ENCODE measurements at regions not wholly inside any gene's neighbourhood (a gene's known extent, or its start where the extent isn't known, plus 50 kb on each side); places are given as distances from the start of the nearest gene placed in this dataset.

GRCh38 chr5:152337484-152337883, 67.6 kb downstream of the NMUR2 start:
- no peak overlapping the region for H3K4me3 ChIP-seq (ENCODE audit: low read depth, low read length)
- no peak overlapping the region for H3K4me3 Mint-ChIP-seq
- no peaks in the 10 kb centered on the region for H3K4me1 ChIP-seq (ENCODE audit: control insufficient read depth, insufficient read depth, low read length, poor library complexity, severe bottlenecking)
- ATAC-seq (ENCODE audit: low read depth in 2 of 2) (no peak), DNase-seq (no peak)
- H3K36me3 Mint-ChIP-seq: no peaks in the 10 kb centered on the region
- peaks cover 0 to 5% (median 0%) of the 10 kb centered on the region in 7 donors for H3K9me3 Mint-ChIP-seq
- H3K27me3 ChIP-seq (ENCODE audit: control insufficient read depth, insufficient read depth, low read length): no peaks in the 10 kb centered on the region
- H3K36me3 ChIP-seq (ENCODE audit: control insufficient read depth, insufficient read depth, low read length): no peaks in the 10 kb centered on the region
- no peaks in the 10 kb centered on the region for H3K27me3 Mint-ChIP-seq
- H3K27ac Mint-ChIP-seq: no peak overlapping the region
- no peaks in the 10 kb centered on the region for H3K9me3 ChIP-seq (ENCODE audit: control insufficient read depth in 2 of 2, low read length in 2 of 2)
- no peaks in the 10 kb centered on the region for H3K4me1 Mint-ChIP-seq
- H3K27ac ChIP-seq (ENCODE audit: insufficient read depth, low read length, poor library complexity, severe bottlenecking): no peak overlapping the region

GRCh38 chr5:152335461-152335860, 69.6 kb downstream of the NMUR2 start:
- Histone ChIP-seq H3K27me3 (ENCODE audit: control insufficient read depth, insufficient read depth, low read length) (no peaks in the 10 kb centered on the region), H3K9me3 (ENCODE audit: control insufficient read depth in 2 of 2, low read length in 2 of 2) (no peaks in the 10 kb centered on the region), H3K4me1 (ENCODE audit: control insufficient read depth, insufficient read depth, low read length, poor library complexity, severe bottlenecking) (no peaks in the 10 kb centered on the region), H3K27ac (ENCODE audit: insufficient read depth, low read length, poor library complexity, severe bottlenecking) (no peak overlapping the region), H3K4me3 (ENCODE audit: low read depth, low read length) (no peak overlapping the region), H3K36me3 (ENCODE audit: control insufficient read depth, insufficient read depth, low read length) (no peaks in the 10 kb centered on the region)
- Mint-ChIP-seq H3K9me3 (peaks cover 0 to 5% (median 0%) of the 10 kb centered on the region in 7 donors), H3K4me3 (no peak overlapping the region), H3K36me3 (no peaks in the 10 kb centered on the region), H3K4me1 (no peaks in the 10 kb centered on the region), H3K27me3 (no peaks in the 10 kb centered on the region), H3K27ac (no peak overlapping the region)
- DNase-seq (no peak), ATAC-seq (ENCODE audit: low read depth in 2 of 2) (no peak)

DNA sequence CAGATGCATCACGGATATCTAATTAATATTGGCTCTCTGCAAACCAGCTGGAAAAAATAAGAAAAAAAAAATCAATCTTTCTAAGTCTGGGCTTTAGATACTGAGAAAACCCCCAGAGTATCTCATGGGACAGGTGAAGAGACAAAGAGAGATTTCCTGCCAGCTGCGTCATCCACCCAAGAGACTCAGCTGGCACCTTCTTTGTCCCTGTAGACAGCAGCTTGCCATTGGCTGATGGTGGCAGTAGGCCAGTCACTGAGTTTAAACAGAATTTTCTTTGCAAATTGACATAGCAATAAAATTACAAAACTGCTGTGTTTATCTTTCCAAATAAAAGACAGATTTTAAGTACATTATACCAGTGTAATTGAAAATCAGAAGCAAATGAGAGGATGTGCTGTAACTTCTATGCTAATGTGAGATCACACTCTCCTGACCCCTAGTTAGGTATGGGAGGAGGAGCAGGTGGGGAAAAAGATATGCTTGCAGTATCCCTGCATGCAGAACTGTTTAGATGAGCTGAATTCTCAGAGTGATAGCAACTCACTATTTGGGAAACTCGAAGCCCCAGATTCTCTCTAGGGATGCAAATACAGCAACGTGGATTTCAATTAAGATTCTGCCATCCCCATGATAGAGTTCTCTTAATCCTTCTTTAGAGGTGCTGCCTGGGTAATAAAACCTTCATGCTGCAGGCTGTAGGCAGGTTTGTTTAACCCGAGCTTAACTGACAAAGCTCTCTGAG, 72.2 kb downstream of the NMUR2 start:
- H3K27ac ChIP-seq (ENCODE audit: insufficient read depth, low read length, poor library complexity, severe bottlenecking): no peak overlapping the region
- no peaks in the 10 kb centered on the region for H3K27me3 Mint-ChIP-seq
- H3K9me3 ChIP-seq (ENCODE audit: control insufficient read depth in 2 of 2, low read length in 2 of 2): no peaks in the 10 kb centered on the region
- H3K36me3 ChIP-seq (ENCODE audit: control insufficient read depth, insufficient read depth, low read length): no peaks in the 10 kb centered on the region
- no peak for DNase-seq
- no peak overlapping the region for H3K4me3 ChIP-seq (ENCODE audit: low read depth, low read length)
- no peaks in the 10 kb centered on the region for H3K36me3 Mint-ChIP-seq
- peaks cover 2% of the 10 kb centered on the region for H3K27me3 ChIP-seq (ENCODE audit: control insufficient read depth, insufficient read depth, low read length)
- peaks cover 0 to 2% (median 0%) of the 10 kb centered on the region in 7 donors for H3K9me3 Mint-ChIP-seq
- no peaks in the 10 kb centered on the region for H3K4me1 ChIP-seq (ENCODE audit: control insufficient read depth, insufficient read depth, low read length, poor library complexity, severe bottlenecking)
- no peak overlapping the region for H3K27ac Mint-ChIP-seq
- H3K4me1 Mint-ChIP-seq: no peaks in the 10 kb centered on the region
- no peak overlapping the region for H3K4me3 Mint-ChIP-seq
- ATAC-seq (ENCODE audit: low read depth in 2 of 2): no peak

- H3K36me3 ChIP-seq (ENCODE audit: control insufficient read depth, insufficient read depth, low read length): no peaks in the 10 kb centered on the region
- H3K4me3 ChIP-seq (ENCODE audit: low read depth, low read length): no peak overlapping the region
- Mint-ChIP-seq H3K36me3 (no peaks in the 10 kb centered on the region), H3K27me3 (no peaks in the 10 kb centered on the region), H3K27ac (no peak overlapping the region), H3K9me3 (peaks cover 0 to 4% (median 0%) of the 10 kb centered on the region in 7 donors), H3K4me3 (no peak overlapping the region), H3K4me1 (no peaks in the 10 kb centered on the region)
- no peak for ATAC-seq (ENCODE audit: low read depth in 2 of 2)
- no peak for DNase-seq
- no peaks in the 10 kb centered on the region for H3K4me1 ChIP-seq (ENCODE audit: control insufficient read depth, insufficient read depth, low read length, poor library complexity, severe bottlenecking)
- no peaks in the 10 kb centered on the region for H3K9me3 ChIP-seq (ENCODE audit: control insufficient read depth in 2 of 2, low read length in 2 of 2)
- H3K27ac ChIP-seq (ENCODE audit: insufficient read depth, low read length, poor library complexity, severe bottlenecking): no peak overlapping the region
- H3K27me3 ChIP-seq (ENCODE audit: control insufficient read depth, insufficient read depth, low read length): peaks cover 2% of the 10 kb centered on the region
Measured at GRCh38 chr5:152331718-152332117, 73.4 kb downstream of the NMUR2 start.

DNA sequence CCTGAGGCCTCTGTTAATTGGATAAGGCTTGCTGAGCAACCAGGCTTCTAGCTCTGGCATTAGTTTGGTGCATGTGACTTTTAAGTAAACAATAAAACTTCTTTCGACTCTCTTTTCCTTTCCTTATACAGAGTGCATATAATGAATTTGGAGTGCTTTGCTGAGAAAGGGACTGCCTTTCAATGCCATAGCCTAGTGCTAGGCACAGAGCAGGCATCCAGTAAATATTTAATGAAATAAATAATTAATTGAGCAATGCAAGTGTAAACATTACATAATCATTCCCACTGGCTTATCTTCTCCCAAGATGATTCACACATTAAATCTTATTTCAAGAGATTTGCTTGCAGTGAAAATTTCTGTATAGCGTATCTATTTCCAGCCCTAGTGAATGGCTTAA, 74.1 kb downstream of the NMUR2 start:
- no peaks in the 10 kb centered on the region for H3K27me3 Mint-ChIP-seq
- Histone ChIP-seq H3K27me3 (ENCODE audit: control insufficient read depth, insufficient read depth, low read length) (peaks cover 2% of the 10 kb centered on the region), H3K27ac (ENCODE audit: insufficient read depth, low read length, poor library complexity, severe bottlenecking) (no peak overlapping the region), H3K36me3 (ENCODE audit: control insufficient read depth, insufficient read depth, low read length) (no peaks in the 10 kb centered on the region), H3K4me1 (ENCODE audit: control insufficient read depth, insufficient read depth, low read length, poor library complexity, severe bottlenecking) (no peaks in the 10 kb centered on the region), H3K9me3 (ENCODE audit: control insufficient read depth in 2 of 2, low read length in 2 of 2) (no peaks in the 10 kb centered on the region), H3K4me3 (ENCODE audit: low read depth, low read length) (no peak overlapping the region)
- H3K4me3 Mint-ChIP-seq: no peak overlapping the region
- DNase-seq (no peak), ATAC-seq (ENCODE audit: low read depth in 2 of 2) (no peak)
- no peak overlapping the region for H3K27ac Mint-ChIP-seq
- H3K36me3 Mint-ChIP-seq: no peaks in the 10 kb centered on the region
- peaks cover 0 to 4% (median 0%) of the 10 kb centered on the region in 7 donors for H3K9me3 Mint-ChIP-seq
- no peaks in the 10 kb centered on the region for H3K4me1 Mint-ChIP-seq

DNA sequence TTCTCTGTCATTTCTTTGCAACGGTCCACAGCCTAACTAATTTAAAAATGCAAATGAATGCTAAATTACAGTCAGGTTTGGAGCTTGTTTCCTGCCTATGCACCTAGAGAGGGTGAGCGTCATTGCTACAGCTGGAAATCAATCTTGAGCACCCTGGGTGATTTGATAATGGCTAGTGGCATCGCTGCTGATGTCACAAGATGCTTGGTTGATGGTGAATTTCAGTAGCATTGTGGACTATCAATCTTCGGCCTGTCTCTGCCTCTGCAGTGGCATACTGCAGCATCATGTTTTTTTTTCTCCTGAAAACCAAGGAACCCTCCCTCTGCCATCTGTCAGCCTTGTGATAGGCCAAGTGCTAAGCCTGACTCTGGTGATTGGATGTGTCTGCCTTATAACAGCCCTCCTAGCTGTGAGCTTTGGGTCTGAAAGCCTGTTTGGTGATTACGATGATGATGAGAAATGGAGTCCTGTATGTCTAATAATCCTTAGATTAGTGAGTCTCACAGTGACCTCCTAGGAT, 75.3 kb downstream of the NMUR2 start:
- DNase-seq: no peak

DNA sequence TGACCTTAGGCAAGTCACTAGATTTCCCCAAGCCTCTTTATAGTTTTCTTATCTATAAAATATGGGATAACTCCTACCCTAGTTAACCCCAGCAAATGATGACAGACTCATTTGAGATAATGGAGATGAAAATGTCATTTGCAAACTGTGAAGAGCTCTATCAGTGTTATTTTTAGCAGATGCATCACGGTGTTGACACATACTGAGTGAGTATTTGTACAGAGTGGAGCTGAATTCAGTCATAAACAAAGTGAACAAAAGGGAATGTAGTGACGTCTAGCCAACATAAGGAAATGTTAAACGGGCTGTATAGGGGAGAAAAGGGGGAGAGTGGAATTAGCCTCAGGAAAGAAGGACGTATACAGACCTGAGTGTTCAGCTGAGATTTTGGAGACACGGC, 75.9 kb downstream of the NMUR2 start:
- Histone ChIP-seq H3K9me3 (ENCODE audit: control insufficient read depth in 2 of 2, low read length in 2 of 2) (no peaks in the 10 kb centered on the region), H3K27me3 (ENCODE audit: control insufficient read depth, insufficient read depth, low read length) (peaks cover 2% of the 10 kb centered on the region), H3K27ac (ENCODE audit: insufficient read depth, low read length, poor library complexity, severe bottlenecking) (no peak overlapping the region), H3K4me3 (ENCODE audit: low read depth, low read length) (no peak overlapping the region), H3K4me1 (ENCODE audit: control insufficient read depth, insufficient read depth, low read length, poor library complexity, severe bottlenecking) (no peaks in the 10 kb centered on the region), H3K36me3 (ENCODE audit: control insufficient read depth, insufficient read depth, low read length) (no peaks in the 10 kb centered on the region)
- Mint-ChIP-seq H3K27me3 (no peaks in the 10 kb centered on the region), H3K4me1 (no peaks in the 10 kb centered on the region), H3K36me3 (no peaks in the 10 kb centered on the region), H3K9me3 (peaks cover 0 to 5% (median 0%) of the 10 kb centered on the region in 7 donors), H3K27ac (no peak overlapping the region), H3K4me3 (no peak overlapping the region)
- DNase-seq (no peak), ATAC-seq (ENCODE audit: low read depth in 2 of 2) (no peak)

More for the DNA sequence above, 75.3 kb downstream of the NMUR2 start:
- H3K36me3 Mint-ChIP-seq: no peaks in the 10 kb centered on the region
- H3K27ac Mint-ChIP-seq: no peak overlapping the region
- peaks cover 0 to 5% (median 0%) of the 10 kb centered on the region in 7 donors for H3K9me3 Mint-ChIP-seq
- no peaks in the 10 kb centered on the region for H3K27me3 Mint-ChIP-seq
- no peak overlapping the region for H3K4me3 Mint-ChIP-seq
- H3K27ac ChIP-seq (ENCODE audit: insufficient read depth, low read length, poor library complexity, severe bottlenecking): no peak overlapping the region
- H3K36me3 ChIP-seq (ENCODE audit: control insufficient read depth, insufficient read depth, low read length): no peaks in the 10 kb centered on the region
- H3K4me1 Mint-ChIP-seq: no peaks in the 10 kb centered on the region
- no peaks in the 10 kb centered on the region for H3K4me1 ChIP-seq (ENCODE audit: control insufficient read depth, insufficient read depth, low read length, poor library complexity, severe bottlenecking)
- peaks cover 2% of the 10 kb centered on the region for H3K27me3 ChIP-seq (ENCODE audit: control insufficient read depth, insufficient read depth, low read length)
- ATAC-seq (ENCODE audit: low read depth in 2 of 2): no peak
- H3K9me3 ChIP-seq (ENCODE audit: control insufficient read depth in 2 of 2, low read length in 2 of 2): no peaks in the 10 kb centered on the region
- no peak overlapping the region for H3K4me3 ChIP-seq (ENCODE audit: low read depth, low read length)

GRCh38 chr5:152315942-152316341, 89.1 kb downstream of the NMUR2 start:
- H3K36me3 ChIP-seq (ENCODE audit: control insufficient read depth, insufficient read depth, low read length): no peaks in the 10 kb centered on the region
- no peaks in the 10 kb centered on the region for H3K4me1 ChIP-seq (ENCODE audit: control insufficient read depth, insufficient read depth, low read length, poor library complexity, severe bottlenecking)
- Mint-ChIP-seq H3K4me1 (no peaks in the 10 kb centered on the region), H3K36me3 (no peaks in the 10 kb centered on the region), H3K9me3 (peaks cover 0 to 8% (median 0%) of the 10 kb centered on the region in 7 donors), H3K27ac (no peak overlapping the region), H3K27me3 (no peaks in the 10 kb centered on the region), H3K4me3 (no peak overlapping the region)
- H3K9me3 ChIP-seq (ENCODE audit: control insufficient read depth in 2 of 2, low read length in 2 of 2): no peaks in the 10 kb centered on the region
- no peak overlapping the region for H3K27ac ChIP-seq (ENCODE audit: insufficient read depth, low read length, poor library complexity, severe bottlenecking)
- ATAC-seq (ENCODE audit: low read depth in 2 of 2) (no peak), DNase-seq (no peak)
- no peaks in the 10 kb centered on the region for H3K27me3 ChIP-seq (ENCODE audit: control insufficient read depth, insufficient read depth, low read length)
- no peak overlapping the region for H3K4me3 ChIP-seq (ENCODE audit: low read depth, low read length)

All from CD4-positive, CD25-positive, alpha-beta regulatory T cell (primary cell).